ENCODE measurements at regions not wholly inside any gene's neighbourhood (a gene's known extent, or its start where the extent isn't known, plus 50 kb on each side); places are given as distances from the start of the nearest gene placed in this dataset.

GRCh38 chr2:239666855-239667376, 266.1 kb upstream of the HDAC4 start:
- Mint-ChIP-seq H3K36me3 (ENCODE audit: low read depth) (no peaks in the 10 kb centered on the region), H3K4me3 (no peak overlapping the region), H3K27me3 (peaks cover 13% of the 10 kb centered on the region), H3K4me1 (ENCODE audit: low read depth) (no peaks in the 10 kb centered on the region), H3K27ac (no peak overlapping the region), H3K9me3 (no peaks in the 10 kb centered on the region)
- TF ChIP-seq CTCF (IDR thresholded peaks at IDR 0.05) = no peak
- Histone ChIP-seq H3K9me3 (ENCODE audit: control insufficient read depth in 1 of 2, insufficient read depth in 1 of 2, low read length in 2 of 2) (no peaks in the 10 kb centered on the region), H3K36me3 (ENCODE audit: insufficient read depth, low read length) (no peaks in the 10 kb centered on the region), H3K27me3 (ENCODE audit: control insufficient read depth in 1 of 2, insufficient read depth in 2 of 2, low read length in 2 of 2) (peaks cover 1 to 8% of the 10 kb centered on the region in 2 experiments), H3K4me3 (ENCODE audit: low read length) (no peak overlapping the region), H3K27ac (ENCODE audit: low read depth in 1 of 2, low read length in 2 of 2) (no peak overlapping the region), H3K4me1 (ENCODE audit: insufficient read depth, low read length) (no peaks in the 10 kb centered on the region)
- ChIA-PET CTCF (no interaction called here), POLR2A (no interaction called here)
- DNase-seq (no peak), ATAC-seq (ENCODE audit: poor library complexity) (no peak)
- intact Hi-C loops (cut with DNase I, micrococcal nuclease) = no loop called here

GRCh38 chr2:239666053-239666854, 265.4 kb upstream of the HDAC4 start:
- no peaks in the 10 kb centered on the region for H3K4me1 Mint-ChIP-seq (ENCODE audit: low read depth)
- CTCF ChIA-PET = no interaction called here

DNA sequence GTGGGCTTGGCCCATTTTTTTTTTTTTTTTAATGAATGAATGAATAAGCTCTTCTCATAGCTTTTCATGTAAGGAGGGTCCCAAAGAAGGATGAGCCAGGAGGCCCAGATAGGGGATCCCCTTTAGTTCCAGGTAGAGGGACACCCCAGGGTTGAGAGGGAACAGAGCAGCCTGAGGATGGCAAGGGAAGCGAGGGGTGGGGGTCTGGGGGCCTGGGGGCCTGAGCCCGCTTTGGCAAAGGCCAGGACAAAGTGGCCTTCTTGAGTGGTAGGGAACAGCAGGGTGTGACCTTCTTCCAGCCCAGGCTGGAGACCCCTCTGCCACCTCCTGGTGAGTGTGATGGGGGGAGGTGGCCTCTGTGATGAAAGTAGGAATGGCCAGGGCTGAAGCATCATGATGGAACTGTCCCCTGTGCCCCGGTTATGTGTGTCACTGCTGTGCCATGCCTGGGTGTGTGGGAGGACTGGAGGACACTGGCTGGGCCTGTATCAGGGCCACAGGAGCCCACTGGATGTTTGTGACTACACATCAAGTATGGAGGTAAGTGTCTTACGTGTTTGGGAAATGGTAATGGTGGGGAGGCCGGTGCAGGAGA, 263.5 kb upstream of the HDAC4 start:
- CTCF ChIA-PET = no interaction called here
- TF ChIP-seq CTCF (IDR thresholded peaks at IDR 0.05) = no peak
- DNase-seq (no peak), ATAC-seq (ENCODE audit: poor library complexity) (no peak)
- intact Hi-C loops (cut with DNase I, micrococcal nuclease) = no loop called here
- no peaks in the 10 kb centered on the region for H3K36me3 Mint-ChIP-seq (ENCODE audit: low read depth)
- Histone ChIP-seq H3K27me3 (ENCODE audit: control insufficient read depth in 1 of 2, insufficient read depth in 2 of 2, low read length in 2 of 2) (peaks cover 8 to 14% of the 10 kb centered on the region in 2 experiments), H3K4me3 (ENCODE audit: low read length) (no peak overlapping the region), H3K36me3 (ENCODE audit: insufficient read depth, low read length) (no peaks in the 10 kb centered on the region), H3K4me1 (ENCODE audit: insufficient read depth, low read length) (no peaks in the 10 kb centered on the region), H3K27ac (ENCODE audit: low read depth in 1 of 2, low read length in 2 of 2) (no peak overlapping the region), H3K9me3 (ENCODE audit: control insufficient read depth in 1 of 2, insufficient read depth in 1 of 2, low read length in 2 of 2) (no peaks in the 10 kb centered on the region)
- no peak overlapping the region for H3K27ac Mint-ChIP-seq
- H3K4me1 Mint-ChIP-seq (ENCODE audit: low read depth) = no peaks in the 10 kb centered on the region
- no peaks in the 10 kb centered on the region for H3K9me3 Mint-ChIP-seq
- H3K27me3 Mint-ChIP-seq = peaks cover 22% of the 10 kb centered on the region
- no peak overlapping the region for H3K4me3 Mint-ChIP-seq
- POLR2A ChIA-PET = no interaction called here

More at GRCh38 chr2:239666053-239666854, 265.4 kb upstream of the HDAC4 start:
- peaks cover 20% of the 10 kb centered on the region for H3K27me3 Mint-ChIP-seq
- DNase-seq (no peak), ATAC-seq (ENCODE audit: poor library complexity) (no peak)
- Histone ChIP-seq H3K36me3 (ENCODE audit: insufficient read depth, low read length) (no peaks in the 10 kb centered on the region), H3K27me3 (ENCODE audit: control insufficient read depth in 1 of 2, insufficient read depth in 2 of 2, low read length in 2 of 2) (peaks cover 8 to 14% of the 10 kb centered on the region in 2 experiments), H3K9me3 (ENCODE audit: control insufficient read depth in 1 of 2, insufficient read depth in 1 of 2, low read length in 2 of 2) (no peaks in the 10 kb centered on the region), H3K27ac (ENCODE audit: low read depth in 1 of 2, low read length in 2 of 2) (no peak overlapping the region), H3K4me3 (ENCODE audit: low read length) (no peak overlapping the region), H3K4me1 (ENCODE audit: insufficient read depth, low read length) (no peaks in the 10 kb centered on the region)
- intact Hi-C loops (cut with DNase I, micrococcal nuclease) = no loop called here
- H3K4me3 Mint-ChIP-seq = no peak overlapping the region
- TF ChIP-seq CTCF (IDR thresholded peaks at IDR 0.05) = no peak
- no peak overlapping the region for H3K27ac Mint-ChIP-seq
- no peaks in the 10 kb centered on the region for H3K36me3 Mint-ChIP-seq (ENCODE audit: low read depth)
- POLR2A ChIA-PET = no interaction called here
- H3K9me3 Mint-ChIP-seq = no peaks in the 10 kb centered on the region
